SU-DHL-6 (cell line): ENCODE measurements at regions not wholly inside any gene's neighbourhood (a gene's known extent, or its start where the extent isn't known, plus 50 kb on each side); places are given as distances from the start of the nearest gene placed in this dataset.

Experiments
- H2AFZ ChIP-seq: fragments of 200-600 bp; sonication (generic); 2 replicates; pipeline ENCODE4 v1.6.1; 2014; ENCODE audit warnings: low read depth, mild to moderate bottlenecking, moderate library complexity, mixed read lengths, antibody characterized with exemption, low read length; ENCODE audit not compliant: severe bottlenecking
- H3F3A ChIP-seq: fragments of 200-600 bp; shearing (Covaris generic); 2 replicates; pipeline ENCODE4 v1.6.0; 2016; ENCODE audit warnings: antibody characterized with exemption, mild to moderate bottlenecking; ENCODE audit not compliant: insufficient read depth
- H3K27ac ChIP-seq: fragments of 200-600 bp; sonication (generic); 2 replicates; pipeline ENCODE4 v1.5.1; 2016; ENCODE audit warnings: low read depth, mild to moderate bottlenecking, low read length, moderate library complexity, mixed read lengths
- H3K27me3 ChIP-seq: fragments of 200-600 bp; sonication (generic), shearing (Covaris generic); 2 replicates; pipeline ENCODE4 v1.6.0; 2014; ENCODE audit warnings: mild to moderate bottlenecking, low read length
- H3K36me3 ChIP-seq: fragments of 200-600 bp; sonication (generic); 2 replicates; pipeline ENCODE4 v1.6.1; 2014; ENCODE audit warnings: mild to moderate bottlenecking, low read length, mixed read lengths
- H3K4me2 ChIP-seq: fragments of 300-600, 200-600 bp; shearing (Covaris generic), sonication (generic); 2 replicates; pipeline ENCODE4 v1.6.0; 2014; ENCODE audit warnings: low read length, low read depth, mild to moderate bottlenecking; ENCODE audit not compliant: poor library complexity, severe bottlenecking
- H3K4me3 ChIP-seq: fragments of 200-600 bp; sonication (generic); 2 replicates; pipeline ENCODE4 v1.5.1; 2014; ENCODE audit warnings: antibody characterized with exemption, low read length, mild to moderate bottlenecking, mixed read lengths; ENCODE audit not compliant: insufficient read depth, poor library complexity, severe bottlenecking
- H3K79me2 ChIP-seq: fragments of 200-600 bp; sonication (generic); 2 replicates; pipeline ENCODE4 v1.6.1; 2014; ENCODE audit warnings: mild to moderate bottlenecking, low read length, moderate library complexity; ENCODE audit not compliant: insufficient read depth
- H3K9ac ChIP-seq: fragments of 200-600 bp; sonication (generic); 2 replicates; pipeline ENCODE4 v1.7.0; 2014; ENCODE audit warnings: mild to moderate bottlenecking, low read length
- H3K9me2 ChIP-seq: fragments of 200-600 bp; sonication (generic); replicated peaks from 2 replicates; pipeline ENCODE4 v1.6.1; 2014; ENCODE audit warnings: low read length; ENCODE audit not compliant: insufficient read depth
- H3K9me3 ChIP-seq: fragments of 200-600 bp; sonication (generic); 2 replicates; pipeline ENCODE4 v1.6.1; 2014; ENCODE audit warnings: low read length, mixed read lengths; ENCODE audit not compliant: insufficient read depth
- H4K20me1 ChIP-seq: fragments of 200-600 bp; sonication (generic); 2 replicates; pipeline ENCODE4 v1.6.1; 2014; ENCODE audit warnings: low read depth, mild to moderate bottlenecking, antibody characterized with exemption, low read length, moderate library complexity, mixed read lengths
- CTCF ChIP-seq: fragments of 200-600 bp; sonication (generic); IDR thresholded peaks from one replicate; pipeline ENCODE4 v1.5.1; 2017; ENCODE audit warnings: antibody characterized with exemption, mild to moderate bottlenecking, low read length, moderate library complexity; ENCODE audit not compliant: insufficient read depth, poor library complexity, severe bottlenecking
- EZH2phosphoT487 ChIP-seq: fragments of 200-600 bp; sonication (generic), shearing (Covaris generic); conservative IDR thresholded peaks from 2 replicates; pipeline ENCODE4 v1.6.1; 2018; ENCODE audit warnings: mild to moderate bottlenecking, antibody characterized with exemption, low read length, moderate library complexity, mixed read lengths

- H3K9me3 ChIP-seq: no peaks in the 10 kb centered on the region
- H3K36me3 ChIP-seq: no peaks in the 10 kb centered on the region
- H3K79me2 ChIP-seq: no peaks in the 10 kb centered on the region
- no peaks in the 10 kb centered on the region for H3F3A ChIP-seq
- no peak overlapping the region for H2AFZ ChIP-seq
- H3K27ac ChIP-seq: no peak overlapping the region
- no peaks in the 10 kb centered on the region for H4K20me1 ChIP-seq
- no peak overlapping the region for H3K4me2 ChIP-seq
- no peak overlapping the region for H3K9ac ChIP-seq
- no peaks in the 10 kb centered on the region for H3K27me3 ChIP-seq
- H3K4me3 ChIP-seq: no peak overlapping the region
- no peaks in the 10 kb centered on the region for H3K9me2 ChIP-seq
- TF ChIP-seq CTCF (no peak), EZH2phosphoT487 (no peak)
These were observed 237.5 kb downstream of the PCDH7 start for GRCh38 chr4:30957706-30958105.

- H3K9me3 ChIP-seq: no peaks in the 10 kb centered on the region
- H4K20me1 ChIP-seq: no peaks in the 10 kb centered on the region
- H3K9ac ChIP-seq: no peak overlapping the region
- H3K36me3 ChIP-seq: no peaks in the 10 kb centered on the region
- no peaks in the 10 kb centered on the region for H3K9me2 ChIP-seq
- TF ChIP-seq CTCF (no peak), EZH2phosphoT487 (no peak)
- no peaks in the 10 kb centered on the region for H3K79me2 ChIP-seq
- H3K4me3 ChIP-seq: no peak overlapping the region
- H2AFZ ChIP-seq: peak overlapping the region; percentile 34
- H3F3A ChIP-seq: no peaks in the 10 kb centered on the region
- H3K27ac ChIP-seq: no peak overlapping the region
- H3K27me3 ChIP-seq: no peaks in the 10 kb centered on the region
- no peak overlapping the region for H3K4me2 ChIP-seq
These were observed 239.8 kb downstream of the PCDH7 start for GRCh38 chr4:30959781-30960485.

GRCh38 chr4:30962939-30963338 lies 242.8 kb downstream of the PCDH7 start:
- H3F3A ChIP-seq: no peaks in the 10 kb centered on the region
- no peaks in the 10 kb centered on the region for H3K9me2 ChIP-seq
- TF ChIP-seq CTCF (no peak), EZH2phosphoT487 (no peak)
- H3K27ac ChIP-seq: no peak overlapping the region
- H3K4me3 ChIP-seq: no peak overlapping the region
- peak overlapping the region; percentile 46 for H2AFZ ChIP-seq
- H4K20me1 ChIP-seq: no peaks in the 10 kb centered on the region
- no peaks in the 10 kb centered on the region for H3K36me3 ChIP-seq
- H3K9ac ChIP-seq: no peak overlapping the region
- no peaks in the 10 kb centered on the region for H3K27me3 ChIP-seq
- H3K4me2 ChIP-seq: no peak overlapping the region
- no peaks in the 10 kb centered on the region for H3K79me2 ChIP-seq
- H3K9me3 ChIP-seq: no peaks in the 10 kb centered on the region
